IMR-90 (cell line): ENCODE measurements at regions not wholly inside any gene's neighbourhood (a gene's known extent, or its start where the extent isn't known, plus 50 kb on each side); places are given as distances from the start of the nearest gene placed in this dataset.

ENCODE experiments used
- USF2 ChIP-seq: fragments of 150-350 bp; IDR thresholded peaks from 2 replicates; pipeline ENCODE4 v1.6.1; 2017; ENCODE audit warnings: mild to moderate bottlenecking, antibody characterized with exemption, low read length, low read depth
- TF ChIP-seq, protein P1 (sequence below): conservative IDR thresholded peaks from 2 replicates; pipeline ENCODE4 v1.5.1; 2012; ENCODE audit warnings: mild to moderate bottlenecking, low read depth, low read length, improper control_type of control experiment

DNA sequence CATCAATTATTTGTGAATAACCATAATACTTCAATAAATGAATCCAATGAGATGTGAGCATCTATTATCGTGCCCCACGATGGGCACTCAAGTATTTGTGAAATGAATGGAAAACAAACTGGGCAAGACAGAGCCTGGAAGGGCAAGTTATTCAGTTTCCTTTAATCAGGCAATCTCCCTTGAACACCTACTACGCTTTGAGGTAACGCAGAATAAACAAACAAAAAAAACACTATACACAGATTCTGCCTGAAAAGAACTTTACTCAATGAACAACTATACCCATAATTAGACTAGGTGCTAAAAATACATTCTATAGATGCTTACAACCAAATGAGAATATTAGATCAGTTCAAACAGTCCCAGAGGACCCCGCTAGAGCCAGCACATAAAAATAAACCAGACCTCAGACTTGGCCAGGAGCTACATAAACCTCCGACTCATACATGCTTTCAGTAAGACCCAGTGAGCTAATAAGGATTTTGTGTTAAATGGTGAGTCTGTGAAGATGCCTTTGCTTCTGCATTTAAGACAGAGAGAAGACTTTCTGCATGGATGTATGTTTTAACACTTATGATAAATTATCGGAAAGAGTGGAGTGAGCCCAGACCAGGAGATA is 121.3 kb downstream of the MPP7 start:
- TF ChIP-seq, protein P1, sequence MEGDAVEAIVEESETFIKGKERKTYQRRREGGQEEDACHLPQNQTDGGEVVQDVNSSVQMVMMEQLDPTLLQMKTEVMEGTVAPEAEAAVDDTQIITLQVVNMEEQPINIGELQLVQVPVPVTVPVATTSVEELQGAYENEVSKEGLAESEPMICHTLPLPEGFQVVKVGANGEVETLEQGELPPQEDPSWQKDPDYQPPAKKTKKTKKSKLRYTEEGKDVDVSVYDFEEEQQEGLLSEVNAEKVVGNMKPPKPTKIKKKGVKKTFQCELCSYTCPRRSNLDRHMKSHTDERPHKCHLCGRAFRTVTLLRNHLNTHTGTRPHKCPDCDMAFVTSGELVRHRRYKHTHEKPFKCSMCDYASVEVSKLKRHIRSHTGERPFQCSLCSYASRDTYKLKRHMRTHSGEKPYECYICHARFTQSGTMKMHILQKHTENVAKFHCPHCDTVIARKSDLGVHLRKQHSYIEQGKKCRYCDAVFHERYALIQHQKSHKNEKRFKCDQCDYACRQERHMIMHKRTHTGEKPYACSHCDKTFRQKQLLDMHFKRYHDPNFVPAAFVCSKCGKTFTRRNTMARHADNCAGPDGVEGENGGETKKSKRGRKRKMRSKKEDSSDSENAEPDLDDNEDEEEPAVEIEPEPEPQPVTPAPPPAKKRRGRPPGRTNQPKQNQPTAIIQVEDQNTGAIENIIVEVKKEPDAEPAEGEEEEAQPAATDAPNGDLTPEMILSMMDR = no peak
- no peak for TF ChIP-seq USF2
